ENCODE measurements at regions not wholly inside any gene's neighbourhood (a gene's known extent, or its start where the extent isn't known, plus 50 kb on each side); places are given as distances from the start of the nearest gene placed in this dataset.

DNA sequence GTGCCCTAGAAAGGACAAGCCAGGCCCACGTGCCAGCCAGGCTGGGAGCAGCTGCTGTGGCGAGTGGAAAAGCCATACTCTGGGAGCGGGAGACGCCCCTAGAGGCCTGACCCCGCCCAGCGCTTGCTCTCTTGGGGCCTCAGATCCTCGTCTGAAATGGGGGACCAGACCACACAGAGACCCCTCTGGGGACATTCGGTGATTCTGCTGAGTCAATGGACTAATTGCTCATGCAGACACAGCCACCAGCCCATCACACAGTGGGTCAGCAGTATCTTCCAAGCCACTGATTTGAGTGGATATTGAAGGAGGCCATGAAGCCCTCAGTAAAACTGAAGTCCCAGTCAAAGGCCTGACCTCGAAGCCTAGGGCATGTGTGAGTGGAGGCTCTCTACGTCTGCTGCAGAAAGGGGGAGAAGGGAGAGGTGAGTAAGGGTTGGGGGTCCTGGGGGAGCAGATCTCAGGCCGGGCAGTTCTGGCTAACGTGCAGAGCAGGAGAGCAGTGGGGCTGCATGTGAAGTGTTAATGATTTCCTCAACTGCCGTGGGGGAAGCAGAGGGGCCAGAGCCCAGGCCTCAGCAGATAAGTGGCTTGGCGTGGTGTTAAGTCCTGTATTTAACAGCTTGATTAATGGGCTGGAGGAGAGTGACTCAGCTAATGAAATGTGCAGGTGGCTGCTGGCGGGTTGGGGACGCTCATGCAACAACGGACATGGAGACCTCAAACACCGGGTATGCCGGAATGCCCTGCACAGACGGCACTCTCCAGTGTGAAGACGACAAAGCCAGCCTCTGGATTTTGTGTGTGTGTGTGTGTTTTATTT is 104.4 kb upstream of the TWIST2 start:
- Histone ChIP-seq H3K4me2 (ENCODE audit: low read depth, low read length, poor library complexity, severe bottlenecking) (no peak overlapping the region), H3K9ac (ENCODE audit: low read length) (no peak overlapping the region), H4K20me1 (ENCODE audit: low read depth, low read length) (no peaks in the 10 kb centered on the region), H3K36me3 (ENCODE audit: low read length) (no peaks in the 10 kb centered on the region), H3K79me2 (ENCODE audit: insufficient read depth, low read length) (no peaks in the 10 kb centered on the region), H3K27me3 (ENCODE audit: low read length) (no peaks in the 10 kb centered on the region), H3K27ac (ENCODE audit: low read depth, low read length) (no peak overlapping the region), H3K9me3 (ENCODE audit: insufficient read depth, low read length) (no peaks in the 10 kb centered on the region), H3K4me3 (ENCODE audit: insufficient read depth, low read length, poor library complexity, severe bottlenecking) (no peak overlapping the region), H3F3A (ENCODE audit: insufficient read depth) (no peaks in the 10 kb centered on the region), H2AFZ (ENCODE audit: low read depth, low read length, severe bottlenecking) (no peak overlapping the region), H3K9me2 (replicated peaks; ENCODE audit: insufficient read depth, low read length) (no peaks in the 10 kb centered on the region)
- TF ChIP-seq, protein P1, sequence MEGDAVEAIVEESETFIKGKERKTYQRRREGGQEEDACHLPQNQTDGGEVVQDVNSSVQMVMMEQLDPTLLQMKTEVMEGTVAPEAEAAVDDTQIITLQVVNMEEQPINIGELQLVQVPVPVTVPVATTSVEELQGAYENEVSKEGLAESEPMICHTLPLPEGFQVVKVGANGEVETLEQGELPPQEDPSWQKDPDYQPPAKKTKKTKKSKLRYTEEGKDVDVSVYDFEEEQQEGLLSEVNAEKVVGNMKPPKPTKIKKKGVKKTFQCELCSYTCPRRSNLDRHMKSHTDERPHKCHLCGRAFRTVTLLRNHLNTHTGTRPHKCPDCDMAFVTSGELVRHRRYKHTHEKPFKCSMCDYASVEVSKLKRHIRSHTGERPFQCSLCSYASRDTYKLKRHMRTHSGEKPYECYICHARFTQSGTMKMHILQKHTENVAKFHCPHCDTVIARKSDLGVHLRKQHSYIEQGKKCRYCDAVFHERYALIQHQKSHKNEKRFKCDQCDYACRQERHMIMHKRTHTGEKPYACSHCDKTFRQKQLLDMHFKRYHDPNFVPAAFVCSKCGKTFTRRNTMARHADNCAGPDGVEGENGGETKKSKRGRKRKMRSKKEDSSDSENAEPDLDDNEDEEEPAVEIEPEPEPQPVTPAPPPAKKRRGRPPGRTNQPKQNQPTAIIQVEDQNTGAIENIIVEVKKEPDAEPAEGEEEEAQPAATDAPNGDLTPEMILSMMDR (IDR thresholded peaks at IDR 0.05; ENCODE audit: insufficient read depth, low read length, poor library complexity, severe bottlenecking) = no peak
- no peak for TF ChIP-seq EZH2phosphoT487 (conservative IDR thresholded peaks at IDR 0.05; ENCODE audit: low read length)

DNA sequence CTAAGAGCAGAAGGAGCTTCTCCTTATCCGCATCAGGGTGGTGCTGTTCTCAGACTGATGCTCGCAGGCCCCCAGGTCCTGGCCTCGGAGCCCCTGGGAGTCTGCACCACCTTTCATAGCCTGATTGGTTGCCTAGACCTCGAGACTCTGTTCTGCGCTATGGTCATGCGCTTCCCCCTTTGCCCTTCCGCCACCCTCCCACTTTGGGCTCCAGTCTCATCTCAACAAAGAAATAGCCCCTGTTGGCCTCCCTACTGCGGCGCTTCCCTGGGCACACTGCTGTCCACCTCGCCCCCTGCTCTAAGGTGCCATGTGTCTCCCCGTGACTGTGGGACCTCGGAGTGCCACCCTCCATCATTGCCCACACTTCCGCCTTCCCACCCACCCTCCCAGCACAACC is 102.9 kb upstream of the TWIST2 start:
- H3K4me3 ChIP-seq (ENCODE audit: insufficient read depth, low read length, poor library complexity, severe bottlenecking) = no peak overlapping the region
- no peaks in the 10 kb centered on the region for H3K27me3 ChIP-seq (ENCODE audit: low read length)

GRCh38 chr2:238745997-238746396 is 101.9 kb upstream of the TWIST2 start:
- H4K20me1 ChIP-seq (ENCODE audit: low read depth, low read length) = no peaks in the 10 kb centered on the region
- H3K27me3 ChIP-seq (ENCODE audit: low read length) = no peaks in the 10 kb centered on the region
- TF ChIP-seq, protein P1 (IDR thresholded peaks at IDR 0.05; ENCODE audit: insufficient read depth, low read length, poor library complexity, severe bottlenecking) = no peak
- no peak for TF ChIP-seq EZH2phosphoT487 (conservative IDR thresholded peaks at IDR 0.05; ENCODE audit: low read length)
- no peak overlapping the region for H3K4me3 ChIP-seq (ENCODE audit: insufficient read depth, low read length, poor library complexity, severe bottlenecking)
- no peaks in the 10 kb centered on the region for H3K9me3 ChIP-seq (ENCODE audit: insufficient read depth, low read length)
- H3K4me2 ChIP-seq (ENCODE audit: low read depth, low read length, poor library complexity, severe bottlenecking) = no peak overlapping the region
- no peak overlapping the region for H3K27ac ChIP-seq (ENCODE audit: low read depth, low read length)
- no peak overlapping the region for H3K9ac ChIP-seq (ENCODE audit: low read length)
- H3F3A ChIP-seq (ENCODE audit: insufficient read depth) = no peaks in the 10 kb centered on the region
- H3K79me2 ChIP-seq (ENCODE audit: insufficient read depth, low read length) = no peaks in the 10 kb centered on the region
- H3K9me2 ChIP-seq (replicated peaks; ENCODE audit: insufficient read depth, low read length) = no peaks in the 10 kb centered on the region
- H3K36me3 ChIP-seq (ENCODE audit: low read length) = no peaks in the 10 kb centered on the region
- H2AFZ ChIP-seq (ENCODE audit: low read depth, low read length, severe bottlenecking) = no peak overlapping the region

More for the DNA sequence above, 102.9 kb upstream of the TWIST2 start:
- no peak overlapping the region for H3K9ac ChIP-seq (ENCODE audit: low read length)
- H3K9me2 ChIP-seq (replicated peaks; ENCODE audit: insufficient read depth, low read length) = no peaks in the 10 kb centered on the region
- TF ChIP-seq, protein P1 (IDR thresholded peaks at IDR 0.05; ENCODE audit: insufficient read depth, low read length, poor library complexity, severe bottlenecking) = no peak
- no peak for TF ChIP-seq EZH2phosphoT487 (conservative IDR thresholded peaks at IDR 0.05; ENCODE audit: low read length)
- H3K79me2 ChIP-seq (ENCODE audit: insufficient read depth, low read length) = no peaks in the 10 kb centered on the region
- no peak overlapping the region for H3K27ac ChIP-seq (ENCODE audit: low read depth, low read length)
- no peaks in the 10 kb centered on the region for H3K9me3 ChIP-seq (ENCODE audit: insufficient read depth, low read length)
- H4K20me1 ChIP-seq (ENCODE audit: low read depth, low read length) = no peaks in the 10 kb centered on the region
- no peaks in the 10 kb centered on the region for H3K36me3 ChIP-seq (ENCODE audit: low read length)
- no peak overlapping the region for H2AFZ ChIP-seq (ENCODE audit: low read depth, low read length, severe bottlenecking)
- no peak overlapping the region for H3K4me2 ChIP-seq (ENCODE audit: low read depth, low read length, poor library complexity, severe bottlenecking)
- no peaks in the 10 kb centered on the region for H3F3A ChIP-seq (ENCODE audit: insufficient read depth)
